IPS-18c (cell line): ENCODE measurements at regions not wholly inside any gene's neighbourhood (a gene's known extent, or its start where the extent isn't known, plus 50 kb on each side); places are given as distances from the start of the nearest gene placed in this dataset.
"Not testable (repeated sequence)": the region's sequence is repeated elsewhere in the genome, so short reads cannot be mapped to it uniquely, and the experiment has no call there.

Experiments used
- H3K4me3 ChIP-seq: 2 replicates; pipeline ENCODE4 v1.7.0; 2013; ENCODE audit warnings: low read depth, mild to moderate bottlenecking, low read length, moderate library complexity; ENCODE audit not compliant: insufficient read depth
- H3K9me3 ChIP-seq: one replicate; pipeline ENCODE4 v1.6.1; 2013; ENCODE audit warnings: mild to moderate bottlenecking, low read length, moderate library complexity; ENCODE audit not compliant: control insufficient read depth, insufficient read depth

DNA sequence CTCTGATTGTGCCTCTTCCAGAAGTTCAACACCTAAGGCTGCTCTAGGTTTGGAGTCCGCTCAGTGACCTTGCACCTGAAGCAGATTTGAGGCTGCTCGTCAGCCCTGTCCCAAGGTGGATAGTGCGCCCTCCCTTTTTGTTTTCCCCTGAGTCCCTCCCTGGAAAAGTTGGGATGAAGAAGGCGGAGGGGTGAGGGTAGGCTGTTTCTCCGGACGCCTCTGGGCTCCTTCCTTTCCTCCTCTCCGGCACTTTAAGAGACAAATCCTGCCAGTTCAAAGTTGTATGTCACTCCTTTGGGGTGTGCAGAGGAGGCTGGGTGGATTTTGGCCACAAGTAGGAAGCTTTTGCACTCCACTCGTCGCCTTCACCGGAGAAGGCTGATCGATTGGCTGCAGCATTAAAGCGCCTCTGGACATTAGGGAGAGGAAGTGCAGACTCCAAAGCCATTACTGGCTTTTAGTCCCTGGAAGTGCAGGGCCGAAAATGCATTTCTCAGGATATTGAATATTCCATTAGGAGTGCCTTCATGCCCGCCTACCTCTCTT, 81.9 kb upstream of the PRKG1 start:
- peak overlapping the region; percentile 66 for H3K4me3 ChIP-seq
- H3K9me3 ChIP-seq = no peaks in the 10 kb centered on the region

DNA sequence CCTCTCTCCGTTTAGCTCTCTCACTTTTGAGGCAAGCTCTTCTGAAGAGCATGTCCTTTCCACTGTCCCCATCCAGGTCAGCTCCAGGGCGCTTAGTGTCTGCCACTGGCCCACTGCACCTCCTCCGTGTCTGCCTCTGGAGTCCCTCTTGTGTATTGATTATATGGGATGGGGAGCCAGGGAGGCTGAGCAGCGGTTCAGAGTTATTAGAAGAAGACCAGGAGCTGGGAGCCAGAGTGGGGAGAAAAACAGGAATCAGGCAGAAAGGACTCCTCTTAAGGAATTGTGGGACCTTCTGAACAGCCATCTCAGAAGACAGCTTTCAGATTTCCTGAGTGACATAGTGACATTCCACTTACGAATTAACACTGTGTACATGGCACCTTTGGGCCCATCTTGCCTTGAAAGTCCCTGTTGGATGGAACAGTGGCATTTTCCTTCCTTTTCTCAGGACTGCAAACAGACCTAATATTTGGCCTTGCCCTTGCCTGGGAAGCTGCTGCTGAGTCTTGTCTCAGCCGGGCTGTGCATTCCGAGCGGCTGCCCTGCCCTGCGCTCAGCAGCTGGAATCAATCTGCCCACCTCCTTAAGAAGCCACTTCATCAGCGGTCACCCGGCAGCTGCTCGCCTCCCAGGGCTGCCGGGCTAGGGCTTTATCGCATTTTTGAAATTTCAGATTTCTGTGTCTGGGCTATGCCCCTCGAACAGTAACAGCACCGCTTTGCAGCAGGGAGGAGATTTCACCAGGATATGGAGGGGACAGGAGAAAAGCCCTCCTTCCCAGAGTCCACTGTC, 81.1 kb upstream of the PRKG1 start:
- Histone ChIP-seq H3K9me3 (no peaks in the 10 kb centered on the region), H3K4me3 (0 out of 2 replicates have a peak overlapping the region, but pooled peaks have one; percentile 66)

DNA sequence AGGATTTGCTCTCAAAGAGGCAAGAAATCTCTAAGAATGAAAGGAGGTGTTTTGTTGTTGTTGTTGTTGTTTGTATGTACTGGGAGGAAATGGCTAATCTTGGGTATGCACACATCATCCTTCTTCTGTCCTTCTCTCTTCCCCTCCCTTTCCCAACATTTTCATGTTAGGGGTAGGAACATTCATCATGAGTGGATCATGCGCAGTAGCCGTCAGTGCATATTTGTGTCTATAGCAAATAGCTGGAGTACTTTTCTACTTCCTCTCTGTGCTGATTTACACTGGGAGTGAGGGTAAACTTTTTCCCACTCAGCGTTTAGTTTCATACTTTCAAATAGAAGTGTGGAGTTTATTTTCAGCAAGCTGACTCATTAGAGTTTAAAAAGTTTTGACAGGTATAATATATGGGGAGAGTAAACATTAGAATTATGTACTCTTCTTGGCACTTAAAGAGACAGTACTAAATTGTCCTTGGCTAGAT, 80.5 kb upstream of the PRKG1 start:
- H3K9me3 ChIP-seq = no peaks in the 10 kb centered on the region
- no peak overlapping the region for H3K4me3 ChIP-seq

DNA sequence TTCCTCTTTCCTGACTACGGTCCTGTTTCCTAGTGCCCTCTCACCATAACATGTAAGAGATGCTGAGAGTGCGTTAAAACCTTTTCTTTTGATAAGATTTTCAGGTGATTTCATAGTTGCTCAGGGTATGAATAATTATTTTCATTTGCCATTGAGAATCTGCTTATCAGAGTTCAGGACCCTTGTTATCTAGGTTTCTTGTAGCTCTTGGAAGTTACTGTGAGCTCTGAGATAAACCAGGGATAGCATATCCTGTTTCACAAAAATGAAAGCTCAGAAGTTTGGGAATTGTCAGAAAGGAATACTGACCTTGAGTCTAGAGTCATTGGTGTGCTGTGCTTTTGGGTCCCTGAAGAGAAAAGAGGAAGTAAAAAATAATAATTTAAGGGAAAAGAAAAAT, 76.8 kb upstream of the PRKG1 start:
- H3K9me3 ChIP-seq = no peaks in the 10 kb centered on the region
- H3K4me3 ChIP-seq = no peak overlapping the region

DNA sequence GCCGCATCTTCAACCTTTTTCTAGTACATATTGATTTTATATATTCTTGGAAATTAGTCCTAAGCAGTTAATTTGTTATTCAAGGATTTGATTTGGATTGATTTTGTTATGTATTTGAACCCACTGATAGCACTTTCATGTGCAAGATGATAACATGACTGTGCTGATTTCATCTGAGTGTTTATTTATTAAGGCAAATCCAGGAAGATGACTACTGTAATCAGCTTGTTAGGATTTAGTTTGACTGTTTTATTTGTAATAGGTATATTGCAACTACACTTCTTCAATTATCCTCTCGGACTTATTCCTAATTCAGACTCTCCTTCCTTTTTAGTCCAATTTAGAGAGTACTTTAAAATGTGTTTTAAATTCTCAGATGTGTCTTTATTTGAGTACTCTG, 75.1 kb upstream of the PRKG1 start:
- Histone ChIP-seq H3K9me3 (no peaks in the 10 kb centered on the region), H3K4me3 (no peak overlapping the region)

DNA sequence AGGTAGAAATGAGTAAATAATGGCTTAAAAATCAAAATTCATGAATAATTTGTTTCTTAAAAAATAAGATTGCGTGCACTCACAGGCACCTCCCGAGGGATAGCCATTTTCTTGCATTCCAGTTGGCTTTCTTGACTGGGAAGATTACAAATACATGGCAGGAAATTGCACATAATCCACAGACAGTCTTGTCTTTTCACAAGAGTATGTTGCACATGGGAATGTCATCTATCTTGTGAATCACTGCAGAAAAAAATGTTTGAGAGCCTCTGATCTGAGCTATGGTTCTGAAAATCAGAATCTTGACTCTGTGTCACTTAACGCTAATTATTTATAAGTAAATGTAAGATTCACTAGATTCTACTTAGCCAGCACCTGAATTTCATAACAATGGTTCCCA, 74.1 kb upstream of the PRKG1 start:
- no peaks in the 10 kb centered on the region for H3K9me3 ChIP-seq
- no peak overlapping the region for H3K4me3 ChIP-seq

DNA sequence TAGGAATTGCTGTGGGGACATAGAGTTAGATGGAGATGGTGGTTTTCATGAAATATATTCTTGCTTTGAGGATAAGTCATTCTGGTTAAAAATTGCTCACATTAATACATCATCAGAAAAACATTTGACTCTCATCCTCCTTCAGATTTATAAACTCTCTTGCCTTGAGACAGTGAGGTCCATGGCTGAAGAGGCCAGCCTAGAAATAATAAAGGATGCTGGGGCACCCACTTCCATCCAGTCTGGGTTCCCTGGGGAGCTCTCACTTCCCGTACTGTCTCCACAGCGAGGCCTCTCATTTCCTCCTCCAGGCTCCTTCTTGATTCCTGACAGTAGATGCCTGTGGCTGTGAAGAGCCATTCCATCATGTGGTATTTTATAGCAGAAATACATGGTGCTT, 73.3 kb upstream of the PRKG1 start:
- Histone ChIP-seq H3K9me3 (no peaks in the 10 kb centered on the region), H3K4me3 (no peak overlapping the region)

DNA sequence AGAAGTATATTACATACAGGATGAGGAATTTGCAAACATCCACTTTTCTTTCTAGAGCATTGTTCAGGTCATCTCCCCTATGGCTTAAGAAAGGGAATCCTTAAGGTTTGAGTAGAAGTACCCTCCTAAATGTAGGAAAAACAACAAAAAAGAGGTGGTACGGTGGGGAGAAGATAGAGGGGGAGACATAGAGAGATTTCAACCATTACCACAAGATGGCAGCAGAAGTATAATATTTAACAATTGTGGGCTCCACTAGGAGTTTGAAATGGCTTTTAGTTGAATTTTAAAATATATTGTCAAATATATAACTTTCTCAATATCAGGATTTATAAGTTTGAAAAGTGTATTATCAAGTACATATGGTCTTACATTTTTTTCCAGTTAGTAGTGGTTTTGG, 72.7 kb upstream of the PRKG1 start:
- H3K9me3 ChIP-seq = no peaks in the 10 kb centered on the region
- no peak overlapping the region for H3K4me3 ChIP-seq

DNA sequence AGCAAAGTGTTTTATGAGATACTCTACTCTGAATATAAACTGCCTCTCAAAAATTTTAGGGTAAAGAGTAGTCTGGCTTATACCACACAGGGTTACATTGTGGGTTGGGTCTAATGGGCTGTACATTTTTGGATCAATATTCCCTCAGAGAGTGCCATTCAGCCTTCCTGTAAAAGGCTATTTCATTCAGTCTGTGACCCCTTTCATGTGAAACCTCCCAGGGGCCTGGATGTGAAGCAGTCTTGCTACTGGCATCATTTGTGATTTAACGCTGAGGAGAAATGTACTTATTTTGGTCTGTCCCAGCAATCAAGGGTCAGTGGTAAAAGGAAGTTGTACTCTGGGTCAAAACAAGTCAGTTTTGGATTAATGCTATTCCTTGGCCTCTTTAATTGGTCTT, 71.8 kb upstream of the PRKG1 start:
- H3K9me3 ChIP-seq = no peaks in the 10 kb centered on the region
- H3K4me3 ChIP-seq = no peak overlapping the region

DNA sequence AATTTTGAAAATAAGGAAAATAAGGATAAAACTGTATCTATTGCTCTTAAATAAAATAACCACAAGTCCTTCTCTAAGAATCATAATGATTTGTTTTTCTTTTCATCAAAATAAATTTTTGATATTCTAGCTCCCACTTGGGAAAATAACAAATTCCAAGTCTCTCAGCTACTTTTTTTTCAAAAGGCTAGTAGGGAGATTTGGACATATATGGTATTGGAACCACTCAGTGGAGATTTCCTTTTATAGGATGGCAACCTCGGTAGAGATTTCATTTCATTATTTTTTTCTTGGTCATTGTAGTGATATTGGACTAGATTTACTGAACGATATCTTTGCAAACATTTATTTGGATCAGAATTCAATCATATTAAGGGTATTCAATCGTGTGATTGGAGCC, 69.5 kb upstream of the PRKG1 start:
- Histone ChIP-seq H3K4me3 (no peak overlapping the region), H3K9me3 (no peaks in the 10 kb centered on the region)

DNA sequence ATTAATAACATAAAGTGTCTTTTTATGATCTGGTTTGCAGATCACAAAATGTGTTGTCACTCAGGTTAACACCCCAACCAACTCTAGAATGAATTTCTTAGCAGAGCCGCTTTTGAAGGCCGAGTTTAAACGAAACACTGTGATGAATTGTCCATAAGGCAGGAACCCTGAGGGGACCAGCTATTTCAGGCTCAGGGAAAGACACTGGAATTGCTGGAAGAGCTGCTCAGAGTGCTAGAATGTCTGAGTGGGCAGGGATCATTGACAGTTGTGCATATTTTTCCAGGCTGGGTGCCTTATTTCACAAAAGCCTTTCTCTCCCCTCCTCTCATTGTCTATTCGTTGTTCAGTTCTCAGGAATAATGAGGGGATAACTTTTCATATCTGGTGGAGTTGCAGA, 68.7 kb upstream of the PRKG1 start:
- Histone ChIP-seq H3K9me3 (no peaks in the 10 kb centered on the region), H3K4me3 (no peak overlapping the region)

DNA sequence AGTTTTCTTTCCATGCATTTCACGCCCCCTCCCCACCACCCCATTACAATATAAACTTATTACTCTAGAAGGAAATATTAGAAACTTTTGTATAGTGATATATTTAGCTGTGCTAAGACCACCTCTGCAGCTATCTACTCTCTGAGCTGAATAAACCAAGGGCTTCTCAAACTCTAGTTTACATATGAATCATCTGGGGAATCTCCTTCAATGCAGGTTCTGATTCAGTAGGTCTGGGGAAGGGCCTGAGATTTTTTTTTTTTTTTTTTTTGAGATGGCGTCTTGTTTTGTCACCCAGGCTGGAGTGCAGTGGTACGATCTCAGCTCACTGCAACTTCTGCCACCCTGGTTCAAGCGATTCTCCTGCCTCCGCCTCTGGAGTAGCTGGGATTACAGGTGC, 67.6 kb upstream of the PRKG1 start:
- no peaks in the 10 kb centered on the region for H3K9me3 ChIP-seq
- H3K4me3 ChIP-seq = no peak overlapping the region

DNA sequence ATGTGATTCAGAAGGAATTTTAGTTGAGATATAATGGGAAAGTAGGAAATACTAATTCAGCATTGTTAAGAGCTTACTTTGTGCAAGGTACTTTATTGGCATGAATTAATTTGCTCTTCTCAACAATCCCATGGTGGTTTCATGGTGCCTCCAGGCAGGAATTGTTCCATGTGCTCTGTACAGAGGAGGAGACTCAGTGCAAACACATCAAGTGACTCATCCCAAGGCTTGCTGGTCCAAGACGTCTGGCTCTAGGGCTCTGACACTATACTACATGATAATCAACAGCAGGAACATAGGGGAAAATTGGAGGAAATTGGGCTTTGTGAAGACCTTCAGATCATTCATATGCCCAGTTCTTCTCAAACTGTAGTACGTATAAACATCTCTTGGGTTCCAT, 66.5 kb upstream of the PRKG1 start:
- Histone ChIP-seq H3K9me3 (no peaks in the 10 kb centered on the region), H3K4me3 (no peak overlapping the region)

DNA sequence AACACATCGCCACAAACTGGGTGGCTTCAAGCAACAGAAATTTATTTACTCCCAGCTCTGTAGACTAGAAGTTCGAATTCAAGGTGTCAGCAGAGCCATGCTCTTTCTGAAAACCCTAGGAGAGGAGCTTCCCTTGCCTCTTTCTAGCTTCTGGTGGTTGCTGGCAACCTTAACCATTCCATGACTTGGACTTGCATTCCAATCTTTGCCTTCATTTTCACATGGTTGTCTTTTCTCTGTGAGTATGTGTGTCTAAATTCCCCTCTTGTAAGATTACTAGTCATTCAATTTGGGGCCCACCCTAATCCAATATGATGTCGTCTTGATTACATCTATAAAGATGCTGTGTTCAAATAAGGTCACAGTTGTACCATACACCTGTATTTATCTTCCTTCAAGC, 65.9 kb upstream of the PRKG1 start:
- Histone ChIP-seq H3K4me3 (no peak overlapping the region), H3K9me3 (no peaks in the 10 kb centered on the region)

DNA sequence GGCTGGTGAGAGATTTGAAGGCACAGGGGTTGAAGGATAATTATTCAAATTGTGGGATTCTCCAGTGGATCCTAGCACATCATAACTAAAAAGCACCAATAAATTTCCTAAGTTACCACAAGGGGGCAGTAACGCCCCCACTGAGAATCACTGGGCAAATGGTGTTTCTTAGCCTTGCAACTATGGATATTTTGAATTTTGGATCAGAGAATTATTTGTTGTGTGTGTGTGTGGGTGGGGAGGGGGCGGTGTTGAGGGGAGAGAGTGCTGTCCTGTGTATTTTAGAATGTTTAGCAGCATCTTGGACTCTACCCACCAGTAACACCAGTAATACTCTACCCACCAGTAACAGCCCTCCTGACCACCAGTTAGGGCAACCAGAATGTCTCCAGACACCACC, 63.3 kb upstream of the PRKG1 start:
- H3K4me3 ChIP-seq = no peak overlapping the region
- no peaks in the 10 kb centered on the region for H3K9me3 ChIP-seq

DNA sequence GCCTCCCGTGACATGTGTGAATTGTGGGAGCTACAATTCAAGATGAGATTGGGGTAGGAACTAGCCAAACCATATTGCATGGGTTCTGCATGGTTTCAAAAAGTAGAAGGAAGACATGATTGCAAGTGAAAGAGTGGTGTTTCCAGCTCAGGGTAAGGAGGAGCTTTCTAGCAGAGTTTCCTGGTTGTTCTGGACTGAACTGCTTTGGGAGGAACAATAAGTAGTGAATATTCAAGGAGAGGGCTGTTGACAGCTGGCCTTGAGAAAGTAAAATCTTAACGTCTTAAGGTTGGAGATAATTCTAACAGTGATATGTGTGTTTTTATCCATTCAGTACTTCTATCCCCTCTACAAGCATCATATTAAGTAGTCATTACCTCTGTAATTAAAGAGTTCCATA, 62.2 kb upstream of the PRKG1 start:
- no peak overlapping the region for H3K4me3 ChIP-seq
- H3K9me3 ChIP-seq = no peaks in the 10 kb centered on the region

DNA sequence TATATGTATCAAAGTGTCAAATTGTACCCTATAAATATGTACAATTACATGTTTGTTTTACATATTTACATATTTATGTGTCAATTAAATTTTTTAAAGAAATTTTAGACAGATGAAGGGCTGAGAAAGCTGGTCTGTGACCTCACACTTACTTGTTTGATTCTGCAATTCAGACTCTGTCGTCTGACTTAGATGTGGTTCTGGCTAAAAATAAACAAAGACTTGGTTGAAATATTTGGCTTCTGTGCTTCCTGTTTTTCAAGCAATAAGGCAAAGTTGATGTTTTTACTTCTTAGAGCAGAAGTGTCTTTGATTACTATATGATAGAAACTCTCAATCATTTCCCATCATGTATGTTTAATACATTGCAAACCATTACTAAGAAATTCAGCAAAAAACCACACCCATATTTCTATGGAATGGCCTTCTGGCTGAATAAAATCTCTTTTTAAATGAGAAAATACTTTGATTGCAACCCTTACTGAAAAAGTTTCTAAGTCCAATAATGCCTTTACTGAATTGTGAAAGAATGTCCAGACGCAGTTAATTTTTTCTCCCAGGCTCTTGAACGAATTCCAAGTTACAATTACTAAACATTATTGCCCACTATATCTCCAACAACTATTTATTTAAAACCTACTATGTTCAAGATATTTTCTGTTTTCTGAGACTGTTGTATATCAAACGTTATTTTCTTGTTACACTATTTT, 59.5 kb upstream of the PRKG1 start:
- H3K9me3 ChIP-seq = no peaks in the 10 kb centered on the region

DNA sequence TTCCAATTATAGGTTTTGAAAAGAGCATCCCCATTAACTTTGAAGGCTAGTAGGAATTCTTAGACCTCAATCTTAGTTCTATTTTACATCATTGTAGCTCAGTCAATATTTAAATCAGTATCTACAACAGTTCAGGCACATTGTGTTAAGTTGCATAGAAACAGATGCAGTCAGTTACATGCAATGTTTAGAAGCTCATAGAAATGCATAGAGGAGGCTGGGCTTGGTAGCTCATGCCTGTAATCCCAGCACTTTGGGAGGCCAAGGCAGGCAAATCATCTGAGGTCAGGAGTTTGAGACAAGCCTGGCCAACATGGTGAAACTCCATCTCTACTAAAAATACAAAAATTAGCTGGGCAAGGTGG, 58.9 kb upstream of the PRKG1 start:
- H3K9me3 ChIP-seq, H3K4me3 ChIP-seq: not testable (repeated sequence)

More for the DNA sequence above, 59.5 kb upstream of the PRKG1 start:
- no peak overlapping the region for H3K4me3 ChIP-seq
